Iris pigment epithelial cell (primary cell): ENCODE measurements at regions not wholly inside any gene's neighbourhood (a gene's known extent, or its start where the extent isn't known, plus 50 kb on each side); places are given as distances from the start of the nearest gene placed in this dataset.

Experiments used
- DNase-seq: peaks from one replicate; pipeline ENCODE4 v3.0.0-alpha.2; 2011; ENCODE audit warnings: low read depth

GRCh38 chr20:50408526-50409364 lies 101.4 kb upstream of the PTPN1 start:
- no peak for DNase-seq

- DNase-seq = no peak
These were observed 100.7 kb upstream of the PTPN1 start for GRCh38 chr20:50409495-50409894.

DNA sequence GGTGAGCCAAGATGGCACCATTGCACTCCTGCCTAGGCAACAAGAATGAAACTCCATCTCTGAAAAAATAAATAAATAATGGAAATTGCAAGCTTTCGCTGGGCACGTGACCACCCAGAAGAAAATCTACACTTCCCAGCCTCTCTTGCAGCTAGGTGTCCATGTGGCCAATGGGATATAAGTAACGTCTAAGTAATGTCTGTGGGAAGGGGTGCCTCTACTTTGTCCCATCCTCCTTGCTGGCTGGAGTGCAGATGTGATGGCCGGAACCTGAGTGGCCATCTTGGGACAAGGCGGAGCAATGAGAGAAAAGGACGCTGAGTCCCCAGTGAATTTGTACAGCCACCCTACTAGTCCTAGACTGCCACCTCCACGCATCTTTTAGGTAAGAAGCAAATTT lies 99.8 kb upstream of the PTPN1 start:
- DNase-seq = no peak

GRCh38 chr20:50412069-50412468 lies 98.1 kb upstream of the PTPN1 start:
- no peak for DNase-seq

DNA sequence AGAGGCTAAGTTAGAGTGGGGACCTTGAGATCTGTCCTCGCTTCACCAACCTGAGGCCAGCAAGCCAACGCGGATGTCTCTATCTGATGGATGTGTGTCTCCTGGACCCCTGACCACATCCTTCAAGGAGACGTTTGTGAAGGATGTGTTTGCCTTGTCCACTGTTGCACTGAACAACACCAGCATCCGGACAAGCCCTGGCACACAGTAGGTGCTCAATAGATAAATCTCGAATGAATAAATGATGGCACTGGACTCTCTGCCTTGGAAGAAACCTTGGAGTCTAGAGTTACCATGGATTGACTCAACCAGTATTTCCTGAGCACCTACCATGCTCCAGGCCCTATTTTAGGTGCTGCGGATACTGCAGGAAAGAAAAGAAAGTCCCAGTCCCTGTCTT lies 97.7 kb upstream of the PTPN1 start:
- no peak for DNase-seq

DNA sequence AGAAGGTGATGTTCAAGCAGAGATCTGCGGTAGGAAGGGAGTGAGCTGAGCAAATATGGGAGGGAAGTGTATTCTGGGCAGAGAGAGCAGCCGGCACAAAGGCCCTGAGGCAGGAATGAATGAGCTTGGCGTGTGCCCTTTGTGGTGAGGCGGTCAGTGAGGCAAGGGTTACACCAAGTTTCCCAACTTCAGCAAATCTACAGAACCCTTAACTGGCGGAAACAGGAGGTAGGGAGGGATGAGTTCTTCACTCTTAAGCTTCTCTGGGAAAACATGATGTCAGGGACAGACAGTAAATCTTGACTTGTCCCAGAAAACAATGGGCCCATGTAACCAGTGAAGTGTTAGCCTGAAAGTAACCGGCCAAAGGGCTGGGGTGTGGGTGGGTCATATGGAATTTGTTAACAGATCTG lies 97.1 kb upstream of the PTPN1 start:
- DNase-seq = peak; percentile 52

DNA sequence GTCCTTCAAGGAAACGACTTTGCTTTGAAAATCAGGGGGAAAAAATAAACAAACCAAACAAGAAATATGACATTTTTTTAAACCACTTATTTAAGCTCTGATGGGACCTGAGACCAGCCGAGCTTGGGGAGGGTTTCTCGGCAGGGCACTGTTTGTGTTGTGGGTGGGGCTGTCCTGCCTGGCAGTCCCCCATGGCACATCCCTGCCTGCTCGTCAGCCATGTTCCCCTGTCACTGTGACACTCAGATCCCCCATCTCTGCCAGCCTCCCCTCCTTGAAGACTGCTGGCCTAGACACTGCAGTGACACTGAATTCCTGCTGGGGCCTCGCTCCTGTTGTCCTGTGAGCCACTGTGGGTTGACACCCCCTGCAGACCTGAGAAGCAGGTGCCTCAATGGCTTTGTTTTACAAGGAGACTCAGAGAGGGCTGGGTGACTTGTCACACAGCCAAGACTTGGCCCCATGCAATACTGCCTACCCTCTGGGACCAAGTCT lies 95.1 kb upstream of the PTPN1 start:
- no peak for DNase-seq

GRCh38 chr20:50415516-50416268 lies 94.5 kb upstream of the PTPN1 start:
- peak; percentile 88 for DNase-seq

- DNase-seq = no peak
These were observed 93.7 kb upstream of the PTPN1 start for GRCh38 chr20:50416269-50417022.

GRCh38 chr20:50417023-50417329 lies 93.2 kb upstream of the PTPN1 start:
- no peak for DNase-seq

GRCh38 chr20:50417484-50418235 lies 92.5 kb upstream of the PTPN1 start:
- DNase-seq = no peak

DNA sequence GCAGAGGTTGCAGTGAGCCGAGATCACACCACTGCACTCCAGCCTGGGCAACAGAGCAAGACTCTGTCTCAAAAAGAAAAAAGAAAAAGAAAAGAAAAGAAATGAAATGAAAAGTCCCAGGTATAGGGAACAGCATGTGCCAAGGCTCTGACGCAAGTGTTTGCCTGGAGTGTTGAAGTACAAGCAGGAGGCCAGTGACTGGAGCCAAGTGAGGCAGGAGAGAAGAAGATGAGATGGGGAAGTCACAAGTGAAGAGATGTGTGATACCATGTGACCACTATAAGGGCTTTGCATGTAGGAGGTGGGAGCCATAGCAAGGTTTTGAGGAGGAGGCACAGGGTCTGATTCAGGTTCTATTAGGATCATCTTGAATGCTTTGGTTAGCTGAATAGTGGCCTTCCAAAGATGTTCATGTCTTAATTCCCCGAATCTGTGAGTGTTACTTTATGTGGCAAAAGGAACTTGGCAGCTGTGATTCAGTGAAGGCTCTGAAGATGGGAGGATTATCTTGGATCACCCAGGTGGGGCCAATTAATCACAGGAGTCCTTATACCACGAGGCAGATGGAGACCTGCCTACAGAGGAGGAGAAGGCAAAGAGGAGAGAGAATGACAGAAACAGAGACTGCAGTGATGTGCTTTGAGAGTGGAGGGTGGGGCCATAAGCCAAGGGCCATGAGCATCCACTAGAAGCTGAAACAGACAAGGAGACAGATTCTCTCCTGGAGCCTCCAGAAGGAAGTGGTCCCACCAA lies 91.1 kb upstream of the PTPN1 start:
- no peak for DNase-seq

DNA sequence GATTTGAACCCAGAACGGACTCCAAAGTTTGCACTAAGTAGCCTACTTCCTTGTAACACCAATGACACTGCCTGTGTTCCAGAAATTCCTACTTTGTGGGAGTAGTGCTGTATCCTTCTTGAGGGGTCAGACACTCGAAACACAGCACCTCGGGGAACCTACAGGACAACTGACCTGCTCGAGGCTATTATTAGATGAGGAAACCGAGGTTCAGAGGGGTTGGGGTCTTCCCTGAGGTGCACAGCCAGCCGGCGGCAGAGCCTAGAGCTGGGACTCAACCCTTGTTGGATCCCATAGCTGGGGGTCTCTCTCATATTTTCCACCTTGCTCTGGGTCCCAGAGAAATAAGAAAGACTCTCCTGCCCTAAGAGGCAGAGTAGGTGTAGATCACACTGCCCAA lies 89.8 kb upstream of the PTPN1 start:
- DNase-seq = no peak

DNA sequence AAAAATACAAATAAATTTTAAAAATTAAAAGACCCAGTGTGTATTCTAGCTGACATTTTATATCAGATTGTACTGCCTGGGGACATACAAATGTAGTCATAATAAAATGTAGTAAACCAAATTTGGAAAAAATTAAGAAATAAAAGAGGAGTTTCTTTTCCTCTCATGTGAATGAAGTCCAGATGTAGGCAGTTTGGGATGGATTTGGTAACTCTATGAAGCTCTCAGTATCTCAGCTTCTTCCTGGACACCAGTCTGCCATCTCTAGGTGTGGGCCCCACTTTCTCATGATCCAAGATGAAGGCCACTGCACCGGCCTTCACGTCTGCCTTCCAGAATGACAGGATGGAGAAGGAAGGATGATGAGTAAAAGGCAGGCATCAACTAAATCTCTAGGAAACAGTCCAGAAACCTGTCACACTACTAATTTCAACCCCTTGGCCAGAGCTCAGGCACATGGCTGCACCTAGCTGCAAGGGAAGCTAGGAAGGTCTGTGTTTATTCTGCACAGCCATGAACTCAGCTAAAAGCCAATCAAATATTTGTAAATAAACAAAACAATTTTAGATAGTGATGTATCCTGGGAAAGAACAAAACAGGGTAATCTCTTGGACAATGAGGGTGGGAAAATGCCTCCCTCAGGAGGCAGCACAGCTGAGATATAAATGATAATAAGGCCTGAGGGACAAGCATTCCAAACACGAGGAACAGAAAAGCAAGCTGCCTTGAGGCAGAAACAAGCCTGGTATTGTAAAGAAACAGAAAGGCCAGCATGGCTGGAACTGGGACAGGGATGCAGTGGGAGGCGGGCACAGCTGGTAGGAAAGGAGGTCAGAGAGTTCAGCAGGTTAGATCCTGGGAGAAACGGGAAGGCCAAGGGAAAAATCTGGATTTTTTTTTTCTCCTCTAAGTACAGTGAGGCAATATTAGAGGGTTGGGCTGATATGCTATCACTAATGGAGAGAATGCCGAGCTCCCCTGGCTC lies 88.5 kb upstream of the PTPN1 start:
- DNase-seq = no peak

DNA sequence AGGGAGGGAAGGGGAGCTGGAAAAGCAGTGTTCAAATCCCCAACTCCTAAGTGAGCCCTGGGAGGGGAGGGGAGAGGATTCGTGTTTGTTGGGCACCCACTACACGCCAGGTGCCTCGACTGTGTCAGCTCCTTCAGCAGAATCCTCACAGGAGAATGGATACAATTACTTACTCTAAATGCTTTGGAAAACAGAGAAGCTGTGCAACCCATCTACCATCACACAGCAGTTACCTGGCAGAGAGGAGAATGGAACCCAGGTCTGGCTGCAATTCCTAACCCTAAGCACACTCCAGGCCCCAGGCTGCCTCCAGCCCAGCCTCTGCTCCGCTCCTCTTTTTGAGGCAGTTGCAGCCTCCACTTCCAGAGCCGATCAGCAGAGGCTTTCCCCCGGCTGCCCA lies 86.4 kb upstream of the PTPN1 start:
- no peak for DNase-seq

- no peak for DNase-seq
These were observed 85.1 kb upstream of the PTPN1 start for GRCh38 chr20:50425076-50425475.

GRCh38 chr20:50426866-50427718 lies 83.1 kb upstream of the PTPN1 start:
- no peak for DNase-seq

DNA sequence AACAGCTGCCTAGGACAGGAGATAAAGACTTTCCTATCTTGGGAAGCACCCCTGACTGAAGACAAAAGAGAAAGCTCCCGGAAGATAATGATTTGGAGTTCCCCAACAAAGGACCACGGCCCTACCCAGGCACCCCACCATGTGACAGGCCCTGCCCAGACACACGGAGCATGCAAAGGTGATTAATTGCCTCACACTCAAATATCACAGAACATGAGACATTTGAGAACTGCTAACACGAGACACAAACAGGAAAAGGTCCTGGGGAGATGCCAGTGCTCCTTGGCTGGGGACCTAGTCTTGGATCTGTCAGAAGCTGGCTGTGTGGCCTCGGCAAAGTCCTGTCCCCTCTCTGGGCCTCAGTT lies 82.5 kb upstream of the PTPN1 start:
- peak; percentile 56 for DNase-seq
